Kidney glomerular epithelial cell (primary cell): ENCODE measurements at regions not wholly inside any gene's neighbourhood (a gene's known extent, or its start where the extent isn't known, plus 50 kb on each side); places are given as distances from the start of the nearest gene placed in this dataset.
"Not testable (repeated sequence)": the region's sequence is repeated elsewhere in the genome, so short reads cannot be mapped to it uniquely, and the experiment has no call there.

Source experiments
- DNase-seq: peaks from one replicate; lab custom pipeline; 2025; lab: John Stamatoyannopoulos, UW

DNA sequence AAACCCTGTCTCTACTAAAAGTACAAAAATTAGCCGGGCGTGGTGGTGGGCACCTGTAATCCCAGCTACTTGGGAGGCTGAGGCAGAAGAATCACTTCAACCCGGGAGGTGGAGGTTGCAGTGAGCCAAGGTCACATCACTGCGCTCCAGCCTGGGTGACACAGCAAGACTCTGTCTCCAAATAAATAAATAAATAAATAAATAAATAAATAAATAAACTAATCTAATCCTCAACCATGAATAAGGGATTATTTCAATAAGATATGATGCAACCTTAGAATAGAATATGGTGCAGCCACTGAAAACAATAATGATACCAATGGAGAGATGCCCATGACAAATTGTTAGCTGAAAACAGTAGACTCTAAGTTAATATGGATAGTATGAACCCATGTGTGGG is 270.0 kb downstream of the MEX3B start:
- DNase-seq, result not testable (repeated sequence)

DNA sequence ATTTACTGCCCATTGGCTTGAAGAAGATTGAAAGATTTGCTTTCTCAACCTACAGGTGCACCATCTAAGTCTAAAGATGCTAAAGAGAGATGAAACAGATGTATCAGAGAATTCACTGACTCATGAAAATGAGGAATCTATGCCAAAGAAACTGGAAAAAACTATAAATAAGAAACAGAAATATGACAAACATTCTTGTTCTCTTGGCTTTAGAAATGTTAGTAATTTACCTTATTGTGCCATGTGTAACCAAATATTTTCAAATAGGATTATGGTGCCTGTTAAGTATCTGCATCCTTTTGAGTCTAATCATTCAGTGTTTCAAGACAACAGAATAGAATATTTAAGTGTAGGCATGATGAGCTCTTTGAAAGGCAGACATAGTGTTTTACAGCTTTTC is 271.5 kb downstream of the MEX3B start:
- DNase-seq, result no peak

DNA sequence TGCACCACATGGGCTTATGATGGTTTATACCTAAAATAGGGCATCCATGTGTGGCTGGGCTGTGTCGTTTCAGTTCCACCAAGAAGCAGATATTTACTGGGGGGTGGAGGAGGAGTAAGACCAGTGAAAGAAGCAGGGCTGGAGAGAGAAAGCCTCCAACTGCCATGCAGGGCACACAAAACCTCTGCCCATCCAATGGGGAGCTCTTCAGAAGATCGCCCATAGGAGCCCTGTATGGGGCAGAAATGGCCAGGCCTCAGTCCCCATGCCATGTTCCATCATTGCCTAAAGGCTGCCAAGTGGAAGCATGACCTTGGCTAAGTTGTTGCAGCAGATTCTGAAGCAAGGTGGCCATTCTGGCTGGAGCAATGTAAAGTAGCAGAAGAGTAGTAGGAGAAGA is 277.0 kb downstream of the MEX3B start:
- no peak for DNase-seq

DNA sequence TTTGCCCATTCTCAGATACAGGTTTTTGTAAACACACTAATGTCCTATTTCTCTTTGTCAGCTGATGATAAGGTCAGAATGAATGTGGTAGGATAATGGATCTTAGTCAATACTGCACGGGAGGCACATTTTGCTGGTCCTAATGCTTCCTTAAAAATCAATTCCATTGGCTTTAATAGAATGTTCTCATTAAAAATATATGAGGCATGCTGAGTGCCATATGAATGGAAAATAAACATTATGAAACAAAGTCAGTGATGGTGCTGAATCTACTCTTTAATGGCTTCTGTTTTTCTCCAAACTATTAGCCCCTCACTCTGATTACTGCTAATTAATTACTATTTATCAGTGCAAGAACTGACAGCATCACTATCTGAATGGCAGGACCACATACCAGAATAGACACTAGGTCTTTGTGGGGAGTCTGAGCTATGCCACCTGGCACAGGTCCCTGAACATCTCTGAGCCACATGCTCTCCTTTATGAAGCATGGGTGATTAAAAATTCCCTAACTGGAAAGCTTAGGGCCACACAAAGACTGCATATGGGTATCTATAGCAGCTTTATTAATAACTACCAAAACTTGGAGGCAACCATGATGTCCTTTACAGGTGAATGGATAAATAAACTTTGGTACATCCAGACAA is 278.9 kb downstream of the MEX3B start:
- DNase-seq, result no peak

DNA sequence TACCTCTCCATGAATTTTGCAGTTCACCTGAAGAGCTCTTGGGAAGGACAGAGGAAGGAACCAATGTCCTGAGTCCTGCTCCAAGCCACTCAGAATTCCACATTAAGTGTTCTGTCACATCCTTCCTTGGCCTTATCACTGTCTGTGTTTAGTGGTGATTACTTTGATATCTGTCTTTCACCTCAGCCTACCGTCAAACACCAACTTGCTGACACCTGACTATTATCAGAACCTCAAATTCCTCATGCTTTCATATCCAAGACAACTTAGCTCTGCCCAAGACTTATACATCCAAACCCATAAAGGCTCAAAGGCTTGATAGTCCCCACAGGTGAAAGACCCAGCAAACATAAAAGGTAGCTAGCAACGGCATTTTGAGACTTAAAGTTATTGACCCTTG is 280.0 kb downstream of the MEX3B start:
- DNase-seq, result no peak

DNA sequence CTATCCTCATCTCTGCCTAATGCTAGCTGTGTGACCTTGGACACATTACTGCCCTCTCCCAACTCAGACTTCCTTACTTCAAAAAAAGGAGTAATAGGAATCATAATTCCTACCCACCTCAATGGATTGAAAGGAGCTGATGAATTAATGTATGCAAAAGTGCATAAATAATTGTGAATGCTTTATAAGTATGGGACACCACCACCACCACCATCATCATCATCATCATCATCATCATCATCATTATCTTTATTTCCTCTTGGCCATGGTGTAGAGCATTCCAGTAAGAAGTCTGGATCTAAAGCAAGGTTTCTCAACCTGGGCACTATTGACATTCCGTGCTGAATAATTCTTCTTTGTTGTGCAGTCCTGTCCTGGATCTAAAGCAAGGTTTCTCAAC is 282.5 kb downstream of the MEX3B start:
- no peak for DNase-seq

DNA sequence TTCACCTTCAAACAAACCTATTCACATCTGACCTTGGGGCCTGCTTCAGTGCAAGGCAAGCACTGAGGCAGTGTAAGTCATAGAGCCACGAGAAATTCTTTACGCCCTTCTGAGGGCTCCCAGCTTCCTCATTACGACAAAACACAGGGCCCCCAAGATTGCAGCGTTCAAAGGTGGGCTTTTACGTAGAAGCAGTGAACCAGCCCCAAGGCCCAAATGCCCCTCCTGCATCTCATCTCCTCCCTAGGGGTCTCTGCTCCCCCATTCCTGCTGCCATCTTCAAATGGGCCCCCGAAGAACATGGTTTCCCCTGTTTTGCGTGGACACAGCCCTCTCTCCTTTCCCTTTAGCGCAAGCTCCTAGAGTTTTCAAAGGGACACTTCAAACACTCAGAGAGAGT is 285.1 kb downstream of the MEX3B start:
- DNase-seq, result no peak

DNA sequence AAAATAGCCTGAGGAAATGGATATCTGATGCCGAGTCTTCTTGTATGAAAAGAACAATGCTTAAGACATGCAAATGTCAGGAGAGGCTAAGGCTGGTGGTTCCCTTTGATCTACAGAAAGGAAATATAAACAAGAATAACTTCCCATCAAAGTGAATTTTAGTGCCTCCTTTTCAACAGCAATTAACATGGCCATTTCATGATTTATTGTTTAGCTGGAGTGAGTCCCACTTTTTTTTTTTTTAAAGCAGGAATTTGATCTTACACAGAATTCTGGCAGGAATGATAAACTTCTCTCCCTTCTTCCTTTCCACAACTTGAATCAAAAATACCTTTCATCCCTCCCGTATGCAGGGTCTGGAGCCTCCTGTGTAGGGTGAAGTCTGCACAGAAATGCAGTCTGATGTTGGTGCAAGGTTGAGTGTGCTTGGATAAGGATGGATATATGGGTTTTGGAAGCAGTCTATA is 287.0 kb downstream of the MEX3B start:
- DNase-seq, result no peak

DNA sequence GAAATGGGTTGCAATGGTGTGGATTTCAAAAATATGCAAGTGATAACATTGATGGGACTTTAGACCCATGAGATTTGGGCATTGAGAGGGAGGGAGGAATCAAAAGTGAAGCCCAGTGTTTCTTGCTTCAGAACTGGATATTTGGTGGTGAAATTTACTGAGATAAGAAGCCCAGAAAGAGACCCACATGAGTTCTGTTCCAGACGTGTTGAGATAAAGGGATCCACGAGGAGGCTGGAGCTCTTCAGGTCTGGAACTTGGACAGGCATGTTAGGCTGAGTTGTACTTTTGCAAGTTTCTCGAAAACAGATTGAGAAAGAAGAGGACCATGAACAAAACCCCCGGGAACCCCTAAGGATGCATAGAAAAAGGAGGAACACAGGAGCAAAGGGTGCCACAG is 290.2 kb downstream of the MEX3B start:
- DNase-seq, result no peak

DNA sequence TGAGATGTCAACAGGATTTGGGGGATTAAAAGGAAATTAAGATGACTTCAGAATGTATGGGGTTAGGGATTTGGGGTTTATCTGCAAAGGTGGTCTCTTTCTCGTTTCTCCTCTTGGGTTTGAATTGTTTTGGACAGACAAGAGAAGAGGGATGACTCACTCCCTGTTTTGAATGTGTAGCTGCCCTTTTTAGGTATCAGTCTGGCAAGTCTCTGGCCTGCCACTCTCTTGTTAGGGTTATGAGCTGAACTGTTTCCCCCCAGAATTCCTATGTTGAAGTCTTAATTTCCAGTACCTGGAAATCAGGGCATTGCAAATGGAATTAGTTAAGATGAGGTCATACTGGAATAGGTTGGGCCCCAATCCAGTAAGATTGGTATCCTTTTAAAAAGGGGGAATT is 291.7 kb downstream of the MEX3B start:
- DNase-seq, result no peak

DNA sequence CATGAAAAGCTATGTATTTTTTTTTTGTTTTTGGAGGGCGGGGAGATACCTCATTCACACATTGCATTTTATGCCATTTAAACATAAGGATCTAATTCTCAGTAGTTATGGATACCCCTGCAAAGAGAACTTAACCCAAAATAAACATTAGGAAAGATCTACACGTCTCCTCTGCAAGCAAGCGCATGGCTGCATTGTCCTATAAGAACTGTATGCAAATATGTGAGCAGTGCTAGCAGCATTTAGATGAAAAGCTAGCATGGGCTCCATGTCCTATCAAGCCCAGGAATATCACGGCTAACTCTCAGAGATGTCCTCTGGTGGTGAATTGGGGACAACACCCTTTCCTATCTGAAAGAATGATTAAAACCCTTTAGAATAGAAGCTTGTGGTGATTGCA is 292.8 kb downstream of the MEX3B start:
- DNase-seq, result no peak

DNA sequence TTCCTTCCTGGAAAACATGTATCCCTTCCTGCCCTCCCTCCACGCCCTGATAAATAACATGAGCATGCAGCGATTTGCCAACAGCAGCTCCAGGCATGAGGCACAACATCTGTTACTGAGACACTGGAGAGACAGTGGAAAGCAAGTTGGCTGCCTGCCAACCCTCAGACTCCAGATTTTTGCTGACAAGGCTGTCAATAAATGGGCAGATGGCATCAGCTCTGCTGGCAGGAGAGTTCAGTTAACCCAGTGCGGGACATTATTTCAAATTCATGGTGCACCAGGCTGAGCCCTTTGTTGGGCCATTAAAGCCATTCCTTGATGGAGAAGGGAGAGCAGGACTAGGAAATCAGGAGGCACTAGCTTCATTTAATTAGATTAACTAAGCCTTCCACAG is 293.3 kb downstream of the MEX3B start:
- no peak for DNase-seq

DNA sequence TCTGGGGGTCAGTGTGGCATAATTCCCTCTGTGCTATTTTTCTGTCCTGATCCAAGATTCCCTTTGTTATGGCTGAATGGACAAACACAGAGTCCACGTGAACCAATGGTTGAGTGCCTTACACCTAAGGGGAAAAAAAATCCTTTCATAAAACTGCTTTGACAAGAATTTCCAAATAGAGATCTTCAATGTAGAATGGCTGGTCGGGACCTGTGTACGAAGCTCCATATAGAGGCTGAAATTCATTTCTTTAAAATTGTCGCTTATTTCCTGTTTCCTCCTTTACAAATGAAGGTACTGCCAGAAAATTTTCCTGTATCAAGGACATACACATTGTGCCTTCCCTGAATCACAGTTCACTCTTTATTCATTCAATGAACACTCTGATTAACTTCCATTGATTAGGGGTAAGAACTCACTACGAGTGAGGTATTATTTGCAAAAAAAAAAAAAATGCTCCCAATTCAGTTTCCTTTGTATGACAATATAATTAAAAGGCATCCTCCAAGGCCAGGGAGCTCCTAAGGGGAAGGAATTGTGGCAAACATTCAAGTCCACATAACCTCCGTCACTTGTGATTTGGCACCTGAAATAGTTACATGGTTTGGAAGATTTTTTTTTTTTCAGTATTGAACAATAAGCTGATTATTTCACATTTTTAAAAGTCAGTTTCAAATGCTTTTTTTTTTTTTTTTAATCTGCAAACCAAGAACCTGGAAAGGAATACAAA is 293.8 kb downstream of the MEX3B start:
- DNase-seq, result no peak

DNA sequence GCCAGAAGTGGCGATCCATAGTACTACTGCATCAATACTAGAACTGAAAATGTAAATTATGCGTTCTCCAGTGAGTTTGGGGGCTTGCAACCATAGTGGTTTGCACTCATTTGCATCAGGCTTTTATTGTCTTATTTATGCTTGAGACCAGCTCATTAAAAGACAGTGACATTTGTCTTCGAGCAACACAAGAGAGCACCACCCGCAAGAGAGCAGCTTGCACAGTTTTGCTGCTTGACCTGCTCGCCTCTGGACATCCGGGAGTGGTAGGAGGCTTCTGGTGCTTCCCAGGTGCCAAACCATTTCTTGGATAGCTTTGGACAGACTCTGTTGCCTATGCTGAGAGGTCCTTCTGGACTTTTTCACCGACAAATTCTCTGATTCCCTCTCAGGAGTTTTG is 294.6 kb downstream of the MEX3B start:
- no peak for DNase-seq

DNA sequence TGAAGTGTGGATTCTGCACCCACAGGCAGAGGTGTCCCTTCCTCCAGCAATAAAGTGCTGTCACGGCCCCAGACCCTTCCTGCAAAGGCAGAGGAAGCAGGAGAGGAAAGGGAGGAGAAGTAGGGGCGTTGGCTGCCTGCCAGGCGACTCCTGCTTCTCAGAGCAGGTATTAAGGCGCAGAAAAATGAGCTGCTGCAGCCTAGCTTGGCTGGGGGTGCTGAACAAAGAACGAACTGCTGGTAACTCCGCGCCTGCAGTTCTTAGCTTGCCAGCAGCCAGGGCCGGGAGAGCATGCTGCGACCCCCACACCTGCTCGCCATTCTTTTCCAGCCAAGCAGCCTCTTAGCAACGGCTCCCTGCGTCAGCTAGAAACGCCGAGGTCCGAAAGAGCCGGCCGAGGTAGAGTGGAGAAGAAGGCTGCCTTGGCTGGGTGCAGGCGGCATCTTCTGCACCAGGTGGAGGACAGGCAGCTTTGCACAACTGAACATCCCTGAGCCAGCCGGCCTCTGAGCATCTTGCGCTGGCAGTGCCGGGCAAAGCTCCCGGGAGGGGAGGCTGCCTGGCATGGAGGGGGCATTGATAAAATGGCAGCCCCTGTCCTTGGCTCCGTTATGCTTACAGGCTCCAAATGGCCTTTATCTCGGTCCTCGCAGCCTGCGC is 296.0 kb downstream of the MEX3B start:
- no peak for DNase-seq

DNA sequence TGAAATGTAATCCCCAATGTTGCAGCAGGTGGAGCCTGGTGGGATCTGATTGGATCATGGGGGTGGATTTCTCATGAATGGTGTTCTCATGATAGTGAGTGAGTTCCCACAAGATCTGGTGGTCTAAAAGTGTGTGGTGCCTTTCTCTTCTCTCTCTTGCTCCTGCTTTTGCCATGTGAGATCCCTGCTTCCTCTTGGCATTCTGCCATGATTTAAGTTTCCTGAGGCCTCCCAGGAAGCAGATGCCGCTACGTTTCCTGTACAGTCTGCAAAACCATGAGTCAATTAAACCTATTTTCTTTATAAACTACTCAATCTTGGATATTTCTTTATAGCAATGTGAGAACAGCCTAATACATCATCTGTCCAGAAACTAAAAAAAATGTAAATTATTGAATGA is 298.3 kb downstream of the MEX3B start:
- DNase-seq, result no peak

DNA sequence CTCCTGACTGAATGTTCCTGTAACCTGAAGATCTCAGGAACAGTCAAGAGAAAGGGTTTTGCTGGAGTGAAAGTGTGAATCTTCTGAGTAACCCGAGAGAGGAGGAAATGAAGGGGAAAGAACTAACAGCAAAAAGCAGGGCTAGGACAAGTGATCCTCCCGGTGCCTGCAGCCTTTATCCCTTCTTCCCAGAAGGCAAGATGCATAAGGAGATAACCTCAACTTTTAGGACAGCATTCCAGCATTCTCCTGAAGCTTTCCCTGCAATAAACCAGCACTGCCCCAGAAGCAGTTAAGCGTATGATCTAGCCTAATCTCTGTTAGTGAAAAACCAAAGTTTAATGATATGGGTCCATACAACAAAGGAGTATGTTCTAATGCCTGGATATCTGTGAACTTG is 298.8 kb downstream of the MEX3B start:
- DNase-seq, result no peak

DNA sequence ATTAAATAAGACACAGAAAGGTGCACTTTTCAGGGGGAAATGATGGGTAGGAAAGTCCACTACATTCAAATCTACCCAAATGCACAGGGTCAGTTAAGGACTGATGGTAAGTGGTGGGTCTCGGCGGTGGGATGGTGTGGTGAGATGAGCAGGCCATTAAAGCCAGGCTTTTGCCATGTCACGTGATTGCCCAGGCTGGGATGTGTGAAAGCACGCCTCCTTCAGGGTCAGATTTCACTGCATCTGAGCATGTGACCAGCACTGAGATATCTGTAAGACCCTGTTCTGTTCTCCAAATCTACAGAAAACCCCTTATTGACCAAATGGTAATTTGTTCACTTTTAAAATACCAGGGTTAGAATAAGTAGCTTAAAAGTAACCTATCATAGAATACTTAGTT is 301.5 kb downstream of the MEX3B start:
- no peak for DNase-seq

DNA sequence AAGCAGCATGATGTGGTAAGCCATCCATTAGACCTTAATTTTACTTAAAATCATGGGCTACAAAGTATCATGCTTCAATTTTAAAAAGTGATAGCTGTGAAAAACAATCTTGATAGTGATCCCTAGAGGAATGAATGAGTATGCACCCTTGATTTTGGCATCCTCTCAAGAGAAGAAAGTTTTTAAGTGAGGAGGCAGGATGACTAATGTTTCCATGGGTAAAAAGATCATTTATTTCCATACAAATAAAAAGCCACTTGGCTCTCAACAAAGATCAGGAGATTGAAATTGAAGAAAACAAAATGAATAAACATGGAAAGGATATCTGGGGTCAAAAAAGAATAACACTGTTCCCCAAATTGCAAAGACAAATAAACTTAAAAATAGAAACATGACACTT is 305.4 kb downstream of the MEX3B start:
- no peak for DNase-seq

DNA sequence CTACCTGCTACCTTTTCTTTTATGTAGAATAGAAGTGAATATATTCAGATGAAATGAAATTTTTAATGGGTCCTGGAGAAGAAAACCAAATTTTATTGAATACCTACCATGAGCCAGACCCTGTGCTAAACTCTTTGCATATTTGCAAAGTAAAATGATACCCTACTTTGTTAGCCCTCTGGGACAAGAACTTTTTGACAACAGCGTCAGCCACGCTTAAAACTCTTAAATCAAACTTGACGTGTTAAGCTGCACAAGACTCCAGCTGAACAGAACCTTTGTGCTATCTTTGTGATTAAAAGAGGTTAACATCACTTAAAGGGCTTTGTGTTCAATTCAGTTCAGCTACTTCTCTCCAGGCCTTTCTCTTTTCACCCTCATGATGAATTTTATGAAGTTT is 316.5 kb downstream of the MEX3B start:
- no peak for DNase-seq

DNA sequence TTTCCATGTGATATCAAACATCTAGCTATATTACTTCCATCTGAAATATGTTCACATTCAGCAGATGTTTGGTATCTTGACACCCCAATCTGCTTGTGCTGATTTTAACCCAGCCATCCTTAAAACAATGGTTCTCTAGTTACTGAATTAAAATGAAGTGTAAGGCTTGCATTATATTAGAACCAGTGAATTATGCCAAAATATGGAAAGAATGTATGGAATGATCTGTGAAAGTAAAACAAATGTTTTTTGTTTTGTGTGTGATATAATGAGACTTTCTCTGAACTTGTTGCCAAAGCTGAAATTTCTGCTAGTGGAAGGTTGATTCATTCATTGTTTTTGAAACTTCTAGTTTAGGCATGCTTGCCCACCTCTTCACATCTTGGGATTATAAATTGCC is 317.1 kb downstream of the MEX3B start:
- DNase-seq, result no peak

DNA sequence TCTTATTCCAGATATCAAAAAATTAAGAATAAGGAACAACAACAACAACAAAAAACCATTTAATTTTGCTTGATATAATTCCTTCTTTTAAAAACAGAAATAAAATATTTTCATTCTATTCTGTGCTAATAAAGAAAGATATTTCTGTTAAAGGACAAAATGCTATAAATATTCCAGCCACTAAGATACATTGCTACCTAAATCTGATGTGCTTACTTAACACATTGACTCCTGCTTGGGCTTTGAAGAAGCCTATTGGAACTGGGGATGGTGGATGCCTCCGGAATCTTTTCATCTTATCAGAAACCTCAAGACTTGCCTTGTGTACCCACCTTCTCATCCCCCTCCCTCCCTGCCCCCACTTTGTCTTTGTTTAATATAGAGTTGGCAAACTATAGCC is 320.2 kb downstream of the MEX3B start:
- DNase-seq, result no peak

DNA sequence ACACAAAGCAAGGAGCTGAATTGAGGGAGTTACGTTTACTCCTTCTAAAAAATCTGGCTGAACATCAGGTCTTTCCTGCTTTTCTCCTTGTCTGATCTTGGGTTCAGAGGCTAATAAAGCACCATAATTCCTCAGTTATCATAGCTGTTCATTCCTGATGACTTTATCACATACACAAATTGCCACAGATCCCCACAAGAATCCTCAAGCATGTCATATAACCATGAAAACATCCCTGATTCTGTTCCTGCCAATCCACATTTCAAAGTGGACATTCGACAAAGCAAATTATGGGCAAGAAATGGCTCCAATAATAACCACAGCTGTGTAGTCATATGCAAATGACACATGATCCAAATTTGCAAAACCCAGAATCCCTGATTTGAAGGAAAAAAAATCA is 321.3 kb downstream of the MEX3B start:
- DNase-seq, result no peak

DNA sequence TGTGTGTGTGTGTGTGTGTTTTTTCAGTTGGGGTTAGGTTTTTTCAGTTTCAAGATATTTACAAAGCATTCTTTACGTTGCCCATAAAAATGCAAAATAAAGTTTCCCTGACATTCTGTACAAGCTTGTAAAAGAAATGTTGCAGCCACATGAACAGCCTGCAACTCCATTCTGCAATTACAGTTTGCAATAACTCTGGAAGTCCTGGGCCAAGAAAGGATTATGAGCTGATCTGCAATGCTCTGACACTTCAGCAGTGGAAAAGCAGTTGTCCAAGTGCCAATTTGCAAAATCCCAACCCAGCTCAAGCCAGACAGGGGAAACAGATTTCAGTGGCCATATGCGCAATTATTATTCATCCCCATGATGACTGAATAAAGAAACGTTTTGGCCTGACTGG is 322.1 kb downstream of the MEX3B start:
- DNase-seq, result no peak
